ENCODE measurements at regions not wholly inside any gene's neighbourhood (a gene's known extent, or its start where the extent isn't known, plus 50 kb on each side); places are given as distances from the start of the nearest gene placed in this dataset.

- TF ChIP-seq, protein P1, sequence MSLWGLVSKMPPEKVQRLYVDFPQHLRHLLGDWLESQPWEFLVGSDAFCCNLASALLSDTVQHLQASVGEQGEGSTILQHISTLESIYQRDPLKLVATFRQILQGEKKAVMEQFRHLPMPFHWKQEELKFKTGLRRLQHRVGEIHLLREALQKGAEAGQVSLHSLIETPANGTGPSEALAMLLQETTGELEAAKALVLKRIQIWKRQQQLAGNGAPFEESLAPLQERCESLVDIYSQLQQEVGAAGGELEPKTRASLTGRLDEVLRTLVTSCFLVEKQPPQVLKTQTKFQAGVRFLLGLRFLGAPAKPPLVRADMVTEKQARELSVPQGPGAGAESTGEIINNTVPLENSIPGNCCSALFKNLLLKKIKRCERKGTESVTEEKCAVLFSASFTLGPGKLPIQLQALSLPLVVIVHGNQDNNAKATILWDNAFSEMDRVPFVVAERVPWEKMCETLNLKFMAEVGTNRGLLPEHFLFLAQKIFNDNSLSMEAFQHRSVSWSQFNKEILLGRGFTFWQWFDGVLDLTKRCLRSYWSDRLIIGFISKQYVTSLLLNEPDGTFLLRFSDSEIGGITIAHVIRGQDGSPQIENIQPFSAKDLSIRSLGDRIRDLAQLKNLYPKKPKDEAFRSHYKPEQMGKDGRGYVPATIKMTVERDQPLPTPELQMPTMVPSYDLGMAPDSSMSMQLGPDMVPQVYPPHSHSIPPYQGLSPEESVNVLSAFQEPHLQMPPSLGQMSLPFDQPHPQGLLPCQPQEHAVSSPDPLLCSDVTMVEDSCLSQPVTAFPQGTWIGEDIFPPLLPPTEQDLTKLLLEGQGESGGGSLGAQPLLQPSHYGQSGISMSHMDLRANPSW (CRISPR knock-in tag; conservative IDR thresholded peaks at IDR 0.05; ENCODE audit: low read depth), result no peak
- TF ChIP-seq NFE2L1 (CRISPR knock-in tag; IDR thresholded peaks at IDR 0.05), result no peak
- peaks cover 49% of the 10 kb centered on the region for H3K27me3 Mint-ChIP-seq (ENCODE audit: low read depth)
Measured at GRCh38 chr15:98431171-98431570, 217.2 kb upstream of the IGF1R start.

GRCh38 chr15:98433346-98433745, 215.0 kb upstream of the IGF1R start:
- POLR2A ChIA-PET, result no interaction called here

More at GRCh38 chr15:98431171-98431570, 217.2 kb upstream of the IGF1R start:
- Mint-ChIP-seq H3K9me3 (peaks cover 24% of the 10 kb centered on the region), H3K36me3 (peaks cover 13% of the 10 kb centered on the region; the same call in 1 of the 2 replicates), H3K4me1 (no peaks in the 10 kb centered on the region), H3K27ac (no peak overlapping the region), H3K4me3 (no peak overlapping the region)
- DNase-seq (ENCODE audit: low spot score), result no peak
- no peak for ATAC-seq
- POLR2A ChIA-PET, result no interaction called here
- CTCF ChIA-PET, result interaction anchor here (1.6 kb wide), 1 partner anchor 119 kb away, joined by 4 read pairs; no protein-coding TSS in a partner anchor

GRCh38 chr15:98433856-98434255, 214.5 kb upstream of the IGF1R start:
- peaks cover 35% of the 10 kb centered on the region for H3K9me3 Mint-ChIP-seq

More at GRCh38 chr15:98433346-98433745, 215.0 kb upstream of the IGF1R start:
- H3K9me3 Mint-ChIP-seq, result peaks cover 38% of the 10 kb centered on the region
- no peak overlapping the region for H3K27ac Mint-ChIP-seq
- CTCF ChIA-PET, result no interaction called here
- TF ChIP-seq AR (CRISPR knock-in tag; IDR thresholded peaks at IDR 0.05), result no peak
- no peak for TF ChIP-seq NFATC4 (CRISPR knock-in tag; IDR thresholded peaks at IDR 0.05)
- H3K27me3 Mint-ChIP-seq (ENCODE audit: low read depth), result peaks cover 28% of the 10 kb centered on the region
- no peak overlapping the region for H3K4me3 Mint-ChIP-seq
- H3K4me1 Mint-ChIP-seq, result no peaks in the 10 kb centered on the region
- peaks cover 13% of the 10 kb centered on the region; the same call in 1 of the 2 replicates for H3K36me3 Mint-ChIP-seq
- DNase-seq (ENCODE audit: low spot score) (no peak), ATAC-seq (no peak)

More at GRCh38 chr15:98433856-98434255, 214.5 kb upstream of the IGF1R start:
- DNase-seq (ENCODE audit: low spot score), result no peak
- POLR2A ChIA-PET, result no interaction called here
- Mint-ChIP-seq H3K36me3 (peaks cover 10% of the 10 kb centered on the region; the same call in 1 of the 2 replicates), H3K4me1 (no peaks in the 10 kb centered on the region), H3K27ac (no peak overlapping the region), H3K27me3 (ENCODE audit: low read depth) (peaks cover 23% of the 10 kb centered on the region), H3K4me3 (no peak overlapping the region)
- CTCF ChIA-PET, result no interaction called here
- TF ChIP-seq TEAD1 (CRISPR knock-in tag; IDR thresholded peaks at IDR 0.05) (no peak), ZNF232 (CRISPR knock-in tag; IDR thresholded peaks at IDR 0.05) (no peak), OVOL2 (CRISPR knock-in tag; IDR thresholded peaks at IDR 0.05; ENCODE audit: borderline replicate concordance) (no peak), ZNF532 (CRISPR knock-in tag; IDR thresholded peaks at IDR 0.05; ENCODE audit: borderline replicate concordance) (no peak), CREB1 (CRISPR knock-in tag; IDR thresholded peaks at IDR 0.05) (no peak), ZNF121 (CRISPR knock-in tag; IDR thresholded peaks at IDR 0.05) (no peak), TCF7 (CRISPR knock-in tag; IDR thresholded peaks at IDR 0.05; ENCODE audit: low read depth) (no peak), GTF2I (CRISPR knock-in tag; conservative IDR thresholded peaks at IDR 0.05) (no peak), MLX (CRISPR knock-in tag; IDR thresholded peaks at IDR 0.05) (no peak), MXD4 (CRISPR knock-in tag; IDR thresholded peaks at IDR 0.05; ENCODE audit: borderline replicate concordance) (no peak), NFYB (CRISPR knock-in tag; conservative IDR thresholded peaks at IDR 0.05; ENCODE audit: low read depth) (no peak)
- ATAC-seq, result no peak

Measured in WTC11 (cell line).